ENCODE measurements at regions not wholly inside any gene's neighbourhood (a gene's known extent, or its start where the extent isn't known, plus 50 kb on each side); places are given as distances from the start of the nearest gene placed in this dataset.

- Histone ChIP-seq H2AFZ (replicated peaks; ENCODE audit: low read length, poor library complexity) (no peak overlapping the region), H3K14ac (replicated peaks; ENCODE audit: low read depth, low read length) (no peak overlapping the region), H3K36me3 (ENCODE audit: control insufficient read depth, insufficient read depth, low read length) (no peaks in the 10 kb centered on the region), H3K23ac (ENCODE audit: low read depth, low read length) (no peak overlapping the region), H3K27ac (ENCODE audit: insufficient read depth, low read length) (no peak overlapping the region), H3K4ac (ENCODE audit: low read depth, low read length) (no peak overlapping the region), H3K27me3 (ENCODE audit: control insufficient read depth, insufficient read depth, low read length) (no peaks in the 10 kb centered on the region), H3K9me3 (ENCODE audit: control insufficient read depth, insufficient read depth, low read length) (no peaks in the 10 kb centered on the region), H3K56ac (ENCODE audit: extremely low read depth, insufficient read depth, low read length) (no peak overlapping the region), H2BK5ac (ENCODE audit: low read depth, low read length, poor library complexity, severe bottlenecking) (no peak overlapping the region), H4K20me1 (ENCODE audit: insufficient read depth, low read length) (no peaks in the 10 kb centered on the region), H2BK15ac (ENCODE audit: low read depth, low read length) (no peak overlapping the region), H3K18ac (ENCODE audit: low read depth, low read length) (no peak overlapping the region), H4K8ac (ENCODE audit: low read depth in 2 of 2, low read length in 2 of 2) (no peak overlapping the region), H3K4me1 (ENCODE audit: control insufficient read depth, insufficient read depth, low read length) (no peaks in the 10 kb centered on the region), H3K79me1 (ENCODE audit: low read depth in 1 of 2, low read length in 2 of 2) (no peaks in the 10 kb centered on the region), H3K9me1 (ENCODE audit: insufficient read depth, low read length) (no peaks in the 10 kb centered on the region), H2BK120ac (ENCODE audit: low read depth, low read length) (no peak overlapping the region), H2BK20ac (ENCODE audit: low read depth, low read length) (no peak overlapping the region), H2AK5ac (ENCODE audit: low read depth, low read length) (no peak overlapping the region), H3K9ac (ENCODE audit: low read depth, low read length) (no peak overlapping the region), H3K4me3 (ENCODE audit: insufficient read depth, low read depth, low read length) (no peak overlapping the region), H4K5ac (ENCODE audit: low read depth, low read length) (no peak overlapping the region), H3K4me2 (ENCODE audit: low read depth, low read length) (peak overlapping the region; percentile 66), H4K91ac (ENCODE audit: insufficient read depth, low read depth, low read length) (no peak overlapping the region), H2AK9ac (replicated peaks; ENCODE audit: low read depth, low read length, poor library complexity) (no peak overlapping the region)
- dilution Hi-C loops (cut with HindIII; ENCODE audit: low sequenced_read_pairs, unreplicated experiment), result no loop called here
- peak; percentile 84 for TF ChIP-seq SMC3 (IDR thresholded peaks at IDR 0.05; ENCODE audit: low read depth, low read length)
- TF ChIP-seq POLR2A (IDR thresholded peaks at IDR 0.05; ENCODE audit: low read depth, low read length), result no peak
- no peak for TF ChIP-seq MAZ (IDR thresholded peaks at IDR 0.05; ENCODE audit: borderline replicate concordance, low read depth, low read length)
- TF ChIP-seq ELK1 (IDR thresholded peaks at IDR 0.05; ENCODE audit: borderline replicate concordance, low read depth, low read length), result no peak
- TF ChIP-seq USF2 (IDR thresholded peaks at IDR 0.05; ENCODE audit: low read depth, low read length), result no peak
- TF ChIP-seq RFX5 (IDR thresholded peaks at IDR 0.05; ENCODE audit: low read depth, low read length), result no peak
- TF ChIP-seq CTCF (conservative IDR thresholded peaks at IDR 0.05; ENCODE audit: low read depth, low read length), result peak; percentile 85
- no peak for TF ChIP-seq BHLHE40 (IDR thresholded peaks at IDR 0.05; ENCODE audit: low read depth, low read length)
- no peak for TF ChIP-seq FOS (IDR thresholded peaks at IDR 0.05; ENCODE audit: low read depth, low read length)
- no peak for TF ChIP-seq CEBPB (IDR thresholded peaks at IDR 0.05; ENCODE audit: low read depth, low read length)
- no peak for TF ChIP-seq MAFK (IDR thresholded peaks at IDR 0.05; ENCODE audit: low read depth, low read length)
- no peak for TF ChIP-seq RCOR1 (IDR thresholded peaks at IDR 0.05; ENCODE audit: insufficient replicate concordance, low read length)
- no peak for TF ChIP-seq MXI1 (IDR thresholded peaks at IDR 0.05; ENCODE audit: borderline replicate concordance, low read depth, low read length)
- no peak for TF ChIP-seq CHD1 (IDR thresholded peaks at IDR 0.05; ENCODE audit: low read depth, low read length)
- peak; percentile 90 for TF ChIP-seq RAD21 (IDR thresholded peaks at IDR 0.05; ENCODE audit: low read length)
- no peak for TF ChIP-seq NFE2L2 (IDR thresholded peaks at IDR 0.05; ENCODE audit: low read depth, low read length)
- DNase-seq (peak; percentile 77), ATAC-seq (ENCODE audit: low read depth) (peak; percentile 84)
- no CpG with 5 or more reads among the region's 8 CpGs for WGBS, 2 experiments (ENCODE audit: extremely low coverage in 2 of 2, insufficient read length in 1 of 2)
- in situ Hi-C loops (cut with MboI; ENCODE audit: low sequenced_read_pairs), result no loop called here
- intact Hi-C loops (cut with micrococcal nuclease), result loop anchor here (1.0 to 10.0 kb wide), 7 partner anchors 36 to 1531 kb away; no protein-coding TSS in a partner anchor
- ChIA-PET CTCF (interaction anchor here (0.6 to 3.0 kb wide), 7 partner anchors 13 to 107 kb away, joined by 3 to 12 read pairs (median 4); no protein-coding TSS in a partner anchor), POLR2A (ENCODE audit: unreplicated experiment) (no interaction called here)
- BruUV-seq (replicated peaks), result no TSS peak
These were observed 221.3 kb downstream of the MRPL39 start for GRCh38 chr21:25385911-25386474.

Data from IMR-90 (cell line).